ENCODE measurements at regions not wholly inside any gene's neighbourhood (a gene's known extent, or its start where the extent isn't known, plus 50 kb on each side); places are given as distances from the start of the nearest gene placed in this dataset.

DNA sequence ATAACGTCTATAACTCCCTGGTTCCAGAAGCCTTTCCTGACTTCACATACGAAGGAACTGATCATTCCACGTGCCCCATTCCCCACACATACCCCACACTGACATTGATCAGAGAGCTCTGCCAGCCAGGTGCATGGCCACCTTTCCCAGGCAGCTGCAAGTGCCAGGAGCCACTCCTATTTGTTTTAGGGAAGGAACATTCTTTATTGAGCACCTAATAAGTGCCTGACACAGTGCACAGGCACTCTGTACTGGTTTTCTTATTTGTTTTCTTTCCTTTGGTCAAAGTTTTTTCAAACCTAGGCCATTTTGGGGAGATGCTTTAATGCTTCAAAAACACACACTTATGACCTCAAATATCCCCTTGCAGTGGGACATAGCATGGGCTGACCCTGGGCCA, 50.0 kb downstream of the PITPNM2 start:
- no peak for DNase-seq

- DNase-seq: no peak
Measured at GRCh38 chr12:123100450-123100849, 50.4 kb downstream of the PITPNM2 start.

DNA sequence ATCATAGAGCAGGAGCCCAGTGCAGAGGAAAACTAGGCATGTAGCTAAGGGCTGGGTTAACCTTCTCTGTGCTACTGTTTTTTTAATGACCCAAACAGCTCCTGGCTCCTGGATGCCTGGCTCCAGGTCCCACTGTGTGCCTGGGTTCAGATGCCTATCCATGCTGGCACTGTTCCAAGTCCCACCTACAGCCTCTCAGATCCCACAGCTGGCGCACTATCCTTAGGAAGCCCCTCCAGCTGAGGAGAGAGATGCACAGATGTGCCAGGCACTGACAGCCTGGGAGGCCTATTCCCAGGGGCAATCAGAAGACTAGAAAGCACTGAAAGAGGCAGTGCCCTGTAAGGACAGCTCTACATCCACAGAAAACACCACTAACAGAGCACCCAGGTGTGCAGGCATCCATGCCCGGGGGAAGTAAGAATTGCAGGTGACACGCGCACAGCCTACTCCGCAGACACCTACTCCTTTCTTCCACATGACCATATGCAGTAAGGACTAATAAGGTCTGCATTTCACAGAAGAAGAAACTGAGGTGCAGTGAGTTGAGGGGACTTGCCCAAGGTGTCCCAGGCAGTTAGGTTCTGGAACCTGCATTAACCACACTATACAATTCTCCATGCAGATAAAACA, 51.2 kb downstream of the PITPNM2 start:
- DNase-seq: no peak

DNA sequence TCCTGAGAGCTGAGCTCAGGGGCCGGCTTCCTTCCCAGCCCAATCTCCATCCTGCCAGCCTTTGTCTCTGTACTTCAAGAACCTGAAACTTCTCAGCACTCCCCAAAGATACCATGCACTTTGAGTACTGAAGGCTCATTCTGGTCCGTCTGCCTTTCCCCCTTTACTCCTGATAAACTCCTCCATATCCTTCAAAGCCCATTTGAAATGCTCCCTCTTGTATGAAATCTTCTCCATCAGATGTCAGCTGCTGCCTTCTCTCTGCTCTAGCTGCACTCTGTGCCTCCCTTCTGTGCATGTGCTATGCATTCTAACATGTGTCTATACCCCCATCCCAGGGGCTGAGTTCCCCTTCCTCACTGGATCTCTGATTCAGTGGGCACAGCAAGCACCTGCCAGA, 52.1 kb downstream of the PITPNM2 start:
- no peak for DNase-seq

GRCh38 chr12:123097561-123098084, 53.3 kb downstream of the PITPNM2 start:
- no peak for DNase-seq

DNA sequence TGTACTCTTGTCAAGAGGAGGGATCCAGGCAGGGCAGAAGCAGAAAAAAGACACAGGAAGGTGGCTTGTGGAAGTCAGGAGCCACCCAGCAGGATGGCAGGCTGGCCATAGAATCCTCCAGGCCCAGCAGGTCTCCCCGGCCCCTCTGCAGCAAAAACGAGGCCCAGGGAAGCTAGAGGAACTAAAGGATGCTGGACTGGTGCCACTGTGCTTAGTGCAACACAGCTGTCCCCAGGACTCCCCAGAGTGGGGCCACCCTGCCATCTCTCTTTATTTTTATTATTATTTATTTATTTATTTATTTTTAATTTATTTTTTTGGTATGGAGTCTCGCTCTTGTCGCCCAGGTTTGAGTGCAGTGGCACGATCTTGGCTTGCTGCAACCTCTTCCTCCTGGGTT, 54.1 kb downstream of the PITPNM2 start:
- DNase-seq: no peak

GRCh38 chr12:123096182-123096581, 54.7 kb downstream of the PITPNM2 start:
- DNase-seq: no peak

GRCh38 chr12:123095078-123095881, 55.6 kb downstream of the PITPNM2 start:
- no peak for DNase-seq

GRCh38 chr12:123094349-123095077, 56.4 kb downstream of the PITPNM2 start:
- no peak for DNase-seq

DNA sequence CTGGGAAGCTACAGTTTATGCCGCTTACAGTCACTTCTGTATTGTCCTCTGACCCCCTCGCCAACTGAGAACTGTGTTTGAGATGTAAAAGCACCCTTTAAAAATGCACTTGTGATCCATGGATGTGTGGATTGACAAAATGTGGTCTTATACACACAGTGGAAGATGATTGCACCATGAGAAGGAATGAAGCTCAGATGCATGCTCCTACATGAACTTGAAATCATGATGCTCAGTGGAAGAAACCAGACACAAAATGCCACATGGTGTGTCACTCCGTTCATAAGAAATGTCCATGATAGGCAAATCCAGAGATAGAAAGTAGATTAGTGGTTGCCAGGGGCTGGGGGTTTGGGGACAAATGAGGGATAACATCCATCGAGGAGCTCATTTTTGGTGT, 58.0 kb downstream of the PITPNM2 start:
- DNase-seq: no peak

DNA sequence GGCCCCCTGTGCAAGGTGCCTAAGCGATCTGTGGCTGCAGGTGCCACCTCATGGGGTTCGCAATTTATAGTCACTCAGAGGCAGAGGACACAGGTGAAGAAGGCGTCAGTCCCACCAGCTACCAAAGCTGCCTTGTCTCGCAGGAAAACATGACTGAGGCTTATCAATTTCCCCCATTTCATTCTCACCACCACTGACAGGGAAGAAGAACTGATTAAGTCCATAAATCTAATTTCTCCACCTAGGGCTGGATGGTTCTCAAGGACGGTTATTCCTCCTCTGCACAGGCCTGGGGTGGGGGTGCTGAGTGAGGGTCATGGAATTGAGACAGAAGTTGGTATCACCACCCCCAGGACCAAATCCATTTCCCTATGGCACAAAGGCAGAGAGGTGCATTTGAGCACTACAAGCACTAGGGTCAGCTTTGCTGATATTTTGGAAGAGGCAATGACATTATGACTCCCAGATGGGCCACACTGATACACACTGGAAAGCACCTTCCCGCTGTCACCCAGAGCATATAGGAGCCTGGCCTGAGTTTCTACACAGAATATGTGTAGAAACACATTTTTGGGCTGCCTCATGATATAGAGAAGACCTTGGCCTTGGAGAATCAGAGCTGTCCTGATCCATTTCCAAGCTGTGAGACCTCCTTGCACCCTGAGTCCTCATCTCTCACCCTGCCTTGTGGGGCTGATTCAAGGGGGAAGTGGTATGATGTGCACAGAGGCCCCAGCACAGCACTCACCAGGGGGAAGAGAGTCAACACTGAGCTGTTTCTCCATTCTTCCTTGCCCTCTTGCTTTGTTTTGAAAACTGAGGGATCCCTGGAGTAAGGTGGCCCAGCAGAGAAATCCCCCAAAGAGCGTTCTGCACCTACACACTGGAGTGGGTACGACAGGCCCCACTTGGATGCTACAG, 59.4 kb downstream of the PITPNM2 start:
- DNase-seq: no peak

- no peak for DNase-seq
Measured at GRCh38 chr12:123089631-123090353, 61.1 kb downstream of the PITPNM2 start.

DNA sequence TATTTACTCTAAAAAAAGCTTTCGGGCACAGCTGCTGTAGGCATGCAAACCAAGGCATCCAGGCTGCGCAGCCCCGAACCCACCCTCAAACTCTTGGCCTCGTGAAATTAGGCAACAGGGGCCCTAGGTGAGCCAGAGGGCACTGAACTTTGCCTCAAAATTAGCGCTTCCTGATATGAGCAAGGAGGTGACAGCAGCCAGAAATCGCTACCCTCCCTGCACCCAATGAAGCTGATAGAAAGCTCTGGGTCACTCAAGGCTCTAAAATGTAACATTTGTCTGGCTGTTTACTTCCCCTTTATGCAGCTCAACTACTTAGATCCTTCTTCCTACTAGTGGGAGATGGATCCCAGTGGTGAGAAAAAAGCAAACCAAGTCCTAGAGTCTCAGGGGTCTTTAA, 61.8 kb downstream of the PITPNM2 start:
- no peak for DNase-seq

DNA sequence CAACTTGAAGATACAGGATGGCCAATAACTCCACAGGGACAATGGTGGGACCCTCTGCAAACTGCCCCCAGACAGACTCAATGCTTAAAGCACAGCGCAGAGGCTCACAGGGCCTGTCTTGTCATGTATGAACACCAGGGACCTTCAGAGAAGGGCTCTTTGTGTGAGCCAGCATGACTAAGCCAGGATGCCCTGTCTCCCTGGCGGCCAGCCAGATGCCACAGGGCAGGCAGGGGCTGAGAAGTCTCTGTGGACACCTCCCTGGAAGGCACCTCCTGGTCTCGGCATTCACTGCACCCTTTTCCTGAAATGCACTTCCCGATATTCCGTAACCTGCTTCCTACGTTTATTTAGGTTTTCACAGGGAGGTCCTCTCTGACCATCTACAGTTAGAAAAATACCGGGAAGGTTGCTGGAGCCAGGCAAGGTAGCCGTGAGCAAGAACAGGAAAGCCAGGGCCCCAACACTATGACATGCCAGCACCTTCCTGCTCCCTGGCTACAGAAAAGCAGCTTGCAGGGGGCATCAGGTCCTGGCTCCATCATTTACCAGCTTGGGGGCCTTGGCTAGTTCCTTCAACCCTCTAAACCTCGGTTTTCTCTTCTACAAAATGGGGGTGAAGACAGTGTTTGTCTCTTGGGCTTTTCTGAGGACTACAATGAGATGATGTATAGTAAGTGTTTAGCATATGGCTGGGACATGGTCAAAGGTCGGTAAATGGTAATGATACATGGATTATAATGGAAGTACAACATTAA, 65.0 kb downstream of the PITPNM2 start:
- DNase-seq: peak in 1 of 2 donors; percentile 35

- DNase-seq: no peak
Measured at GRCh38 chr12:123085066-123085465, 65.8 kb downstream of the PITPNM2 start.

- no peak for DNase-seq
Measured at GRCh38 chr12:123083661-123084571, 67.0 kb downstream of the PITPNM2 start.

GRCh38 chr12:123080634-123081033, 70.3 kb downstream of the PITPNM2 start:
- no peak for DNase-seq

- no peak for DNase-seq
Measured at GRCh38 chr12:123078531-123079155, 72.2 kb downstream of the PITPNM2 start.

- DNase-seq: no peak
Measured at GRCh38 chr12:123078120-123078465, 72.8 kb downstream of the PITPNM2 start.

All from CD4-positive, alpha-beta T cell treated with Interleukin-4 for 1 hour (primary cell).